GM12891 (cell line): ENCODE measurements at regions not wholly inside any gene's neighbourhood (a gene's known extent, or its start where the extent isn't known, plus 50 kb on each side); places are given as distances from the start of the nearest gene placed in this dataset.

Experiments
- POLR2A ChIP-seq: IDR thresholded peaks from 2 replicates; pipeline ENCODE4 v1.6.1; 2011; ENCODE audit warnings: low read depth, low read length, control low read depth
- POLR2AphosphoS5 ChIP-seq: IDR thresholded peaks from 2 replicates; pipeline ENCODE4 v1.6.1; 2011; ENCODE audit warnings: low read depth, low read length, control low read depth
- POU2F2 ChIP-seq: IDR thresholded peaks from 2 replicates; pipeline ENCODE4 v1.6.1; 2011; ENCODE audit warnings: low read depth, mild to moderate bottlenecking, control low read depth, low read length, moderate library complexity
- TAF1 ChIP-seq: IDR thresholded peaks from 2 replicates; pipeline ENCODE4 v1.6.1; 2011; ENCODE audit warnings: low read depth, low read length, control low read depth

- TF ChIP-seq POLR2AphosphoS5 (no peak), POLR2A (no peak), TAF1 (no peak), POU2F2 (no peak)
These were observed 964.9 kb downstream of the REEP3 start for GRCh38 chr10:64486149-64486548.
